ENCODE measurements at regions not wholly inside any gene's neighbourhood (a gene's known extent, or its start where the extent isn't known, plus 50 kb on each side); places are given as distances from the start of the nearest gene placed in this dataset.

DNA sequence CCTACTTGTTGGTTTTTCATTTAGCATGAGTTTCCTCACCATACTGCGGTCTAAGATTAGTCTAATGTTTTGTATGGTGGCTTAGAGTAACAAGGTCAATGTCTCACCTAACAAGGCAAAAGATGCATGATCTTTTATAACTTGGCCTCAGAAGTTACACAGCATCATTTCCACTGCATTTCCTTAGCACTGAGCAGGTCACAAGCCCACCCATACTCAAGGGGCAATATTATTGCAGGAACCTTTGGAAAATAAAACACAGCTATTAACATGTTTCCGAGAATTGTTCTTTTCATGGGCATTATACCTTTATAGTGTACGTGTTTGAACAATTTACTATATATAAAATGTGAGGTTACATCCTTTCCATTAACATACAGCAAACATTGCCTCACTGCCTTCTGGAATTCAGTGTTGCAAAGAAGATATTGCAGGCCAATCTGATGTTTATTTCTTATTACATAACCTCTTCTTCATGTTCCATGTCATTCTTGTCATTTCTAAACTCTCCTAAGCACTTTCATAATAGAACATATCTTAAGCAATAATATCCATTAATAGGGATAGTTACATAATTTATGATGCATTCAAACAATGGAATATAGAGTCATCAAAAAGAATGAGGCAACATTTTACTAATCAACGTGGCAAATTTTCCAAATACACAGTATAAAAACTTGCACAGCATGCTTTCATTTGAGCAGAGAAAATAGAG, 153.8 kb downstream of the AREG start:
- TF ChIP-seq, protein P1, sequence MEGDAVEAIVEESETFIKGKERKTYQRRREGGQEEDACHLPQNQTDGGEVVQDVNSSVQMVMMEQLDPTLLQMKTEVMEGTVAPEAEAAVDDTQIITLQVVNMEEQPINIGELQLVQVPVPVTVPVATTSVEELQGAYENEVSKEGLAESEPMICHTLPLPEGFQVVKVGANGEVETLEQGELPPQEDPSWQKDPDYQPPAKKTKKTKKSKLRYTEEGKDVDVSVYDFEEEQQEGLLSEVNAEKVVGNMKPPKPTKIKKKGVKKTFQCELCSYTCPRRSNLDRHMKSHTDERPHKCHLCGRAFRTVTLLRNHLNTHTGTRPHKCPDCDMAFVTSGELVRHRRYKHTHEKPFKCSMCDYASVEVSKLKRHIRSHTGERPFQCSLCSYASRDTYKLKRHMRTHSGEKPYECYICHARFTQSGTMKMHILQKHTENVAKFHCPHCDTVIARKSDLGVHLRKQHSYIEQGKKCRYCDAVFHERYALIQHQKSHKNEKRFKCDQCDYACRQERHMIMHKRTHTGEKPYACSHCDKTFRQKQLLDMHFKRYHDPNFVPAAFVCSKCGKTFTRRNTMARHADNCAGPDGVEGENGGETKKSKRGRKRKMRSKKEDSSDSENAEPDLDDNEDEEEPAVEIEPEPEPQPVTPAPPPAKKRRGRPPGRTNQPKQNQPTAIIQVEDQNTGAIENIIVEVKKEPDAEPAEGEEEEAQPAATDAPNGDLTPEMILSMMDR (IDR thresholded peaks at IDR 0.05): no peak
- TF ChIP-seq POLR2AphosphoS5 (IDR thresholded peaks at IDR 0.05) (no peak), POLR2A (IDR thresholded peaks at IDR 0.05) (no peak)

Measured in breast epithelium (tissue), 3 donors.